Right renal pelvis (tissue), 4 donors: ENCODE measurements at regions not wholly inside any gene's neighbourhood (a gene's known extent, or its start where the extent isn't known, plus 50 kb on each side); places are given as distances from the start of the nearest gene placed in this dataset.
"Not testable (repeated sequence)": the region's sequence is repeated elsewhere in the genome, so short reads cannot be mapped to it uniquely, and the experiment has no call there.

ENCODE experiments used
- DNase-seq, 4 donors: peaks; one replicate each; pipeline ENCODE4 v3.0.0-alpha.2; 2013; ENCODE audit warnings: low read depth in 4 of 4, low spot score in 3 of 4, missing footprints in 1 of 4

DNA sequence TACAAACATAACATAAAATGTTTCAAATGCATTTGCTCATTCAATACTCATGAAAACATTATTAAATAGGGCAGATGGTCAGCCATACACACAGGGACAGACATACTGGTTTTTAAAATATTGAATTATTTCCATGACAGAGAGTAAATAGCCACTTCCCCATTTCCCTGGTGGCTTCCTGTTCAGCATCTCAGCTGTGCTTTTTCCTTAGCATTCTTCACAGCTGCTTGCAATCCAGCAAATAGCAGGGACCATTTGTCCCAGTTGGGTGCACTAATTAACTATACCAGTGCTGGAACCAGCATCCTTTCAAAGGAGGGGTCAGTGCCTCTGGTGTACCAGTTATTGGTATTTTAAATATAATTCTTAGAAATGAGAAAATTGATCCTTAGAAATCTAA is 964.7 kb downstream of the RAB28 start:
- no peak for DNase-seq

GRCh38 chr4:12507868-12508481 is 976.2 kb downstream of the RAB28 start:
- no peak for DNase-seq

- no peak for DNase-seq
Measured at GRCh38 chr4:12500409-12500808, 983.7 kb downstream of the RAB28 start.

GRCh38 chr4:12499693-12500092 is 984.4 kb downstream of the RAB28 start:
- no peak for DNase-seq

- DNase-seq = no peak
Measured at GRCh38 chr4:12495211-12495610, 988.9 kb downstream of the RAB28 start.

- no peak for DNase-seq
Measured at GRCh38 chr4:12492730-12493393, 991.3 kb downstream of the RAB28 start.

- no peak for DNase-seq
Measured at GRCh38 chr4:12488672-12489071, 995.5 kb downstream of the RAB28 start.

DNA sequence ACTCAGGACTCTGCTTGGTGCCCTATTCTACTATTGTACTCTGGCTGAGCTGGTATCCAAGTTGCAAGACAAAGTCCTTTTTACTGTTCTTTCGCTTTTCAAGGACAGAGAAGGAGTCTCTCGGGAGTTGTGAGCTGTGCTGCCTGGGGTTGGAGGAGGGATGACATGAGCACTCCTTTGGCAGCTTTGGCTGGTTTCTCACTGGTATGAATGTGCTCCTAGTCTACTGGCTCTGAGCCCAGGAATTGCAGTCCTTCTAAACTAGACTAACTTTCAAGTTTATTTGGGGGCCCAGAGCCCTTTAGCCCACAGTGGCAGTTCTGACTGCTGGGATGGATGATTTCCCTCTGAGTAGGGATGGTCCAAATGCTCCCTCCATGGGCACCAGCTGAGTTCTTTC is 997.1 kb downstream of the RAB28 start:
- no peak for DNase-seq

- DNase-seq = no peak
Measured at GRCh38 chr4:12472087-12472486, 1012.1 kb downstream of the RAB28 start.

DNA sequence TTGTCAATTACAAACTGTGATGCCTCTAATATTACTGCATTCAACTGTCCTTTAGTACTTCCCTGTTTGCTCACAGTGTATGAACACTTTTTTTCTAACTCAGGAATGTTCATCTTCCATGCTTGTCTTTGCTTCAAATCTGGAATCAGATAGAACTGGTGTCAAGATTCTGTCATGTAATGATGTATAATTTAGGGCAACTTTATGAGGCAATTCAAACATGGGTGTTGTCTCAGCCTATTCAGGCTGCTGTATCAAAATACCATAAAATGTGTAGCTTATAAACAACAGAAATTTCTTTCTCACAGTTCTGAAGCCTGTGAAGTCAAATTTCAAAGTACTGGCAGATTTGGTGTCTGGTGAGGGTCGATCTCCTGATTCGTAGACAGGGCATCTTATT is 1012.9 kb downstream of the RAB28 start:
- no peak for DNase-seq

- not testable (repeated sequence) for DNase-seq
Measured at GRCh38 chr4:12461576-12461975, 1022.6 kb downstream of the RAB28 start.

DNA sequence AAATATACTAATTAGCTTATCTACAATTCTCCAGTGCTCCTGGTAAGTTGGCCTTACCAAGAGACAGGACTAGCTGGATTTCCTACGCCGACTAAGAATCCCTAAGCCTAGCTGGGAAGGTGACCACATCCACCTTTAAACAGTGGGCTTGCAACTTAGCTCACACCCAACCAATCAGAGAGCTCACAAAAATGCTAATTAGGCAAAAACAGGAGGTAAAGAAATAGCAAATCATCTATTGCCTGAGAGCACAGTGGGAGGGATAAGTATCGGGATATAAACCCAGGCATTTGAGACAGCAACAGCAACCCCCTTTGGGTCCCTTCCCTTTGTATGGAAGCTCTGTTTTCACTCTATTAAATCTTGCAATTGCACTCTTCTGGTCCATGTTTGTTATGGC is 1025.0 kb downstream of the RAB28 start:
- DNase-seq = no peak

GRCh38 chr4:12458621-12459020 is 1025.5 kb downstream of the RAB28 start:
- no peak for DNase-seq

DNA sequence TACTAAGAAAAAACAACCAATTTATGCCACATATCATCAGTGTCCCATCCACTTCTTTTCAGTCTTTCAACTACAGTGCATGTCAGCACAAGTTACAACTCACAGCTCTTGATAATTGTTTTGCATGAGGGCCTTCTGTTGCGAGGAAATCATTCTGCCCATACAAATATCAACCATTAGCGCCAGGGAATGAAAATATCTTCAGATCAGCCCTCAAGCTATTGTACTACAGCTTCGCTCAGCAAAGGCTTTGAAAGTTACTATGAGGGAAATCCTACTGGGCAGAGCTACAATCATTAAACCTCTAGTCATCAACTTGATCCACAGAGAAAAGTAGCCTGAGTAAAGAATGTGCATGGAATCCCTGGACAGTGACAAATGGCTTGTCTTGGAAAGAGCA is 1023.6 kb upstream of the HS3ST1 start:
- DNase-seq = no peak

- DNase-seq = no peak
Measured at GRCh38 chr4:12447451-12447850, 1018.8 kb upstream of the HS3ST1 start.

DNA sequence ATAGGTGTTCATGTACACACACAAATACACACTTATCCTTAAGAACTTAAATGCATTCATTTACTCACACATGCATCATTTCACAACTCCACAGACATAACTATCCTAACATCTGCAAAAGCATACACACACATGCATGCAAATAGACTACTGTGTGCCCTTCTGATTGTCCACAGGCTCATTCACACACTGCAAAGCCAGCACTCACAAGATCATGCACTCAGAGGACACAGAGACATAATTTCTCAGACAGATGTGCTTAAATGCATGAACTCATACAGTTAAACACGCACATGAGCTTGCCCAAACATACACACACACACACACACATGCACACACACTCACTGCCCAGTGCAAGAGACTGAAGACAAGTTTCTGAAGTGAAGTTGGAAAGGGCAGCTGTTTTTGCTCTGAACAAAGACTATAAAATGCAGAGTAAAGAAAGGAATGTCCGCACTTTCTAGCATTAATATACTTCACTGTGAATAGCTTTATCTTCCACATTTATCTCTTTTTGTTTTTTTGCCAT is 1018.0 kb upstream of the HS3ST1 start:
- DNase-seq = no peak

DNA sequence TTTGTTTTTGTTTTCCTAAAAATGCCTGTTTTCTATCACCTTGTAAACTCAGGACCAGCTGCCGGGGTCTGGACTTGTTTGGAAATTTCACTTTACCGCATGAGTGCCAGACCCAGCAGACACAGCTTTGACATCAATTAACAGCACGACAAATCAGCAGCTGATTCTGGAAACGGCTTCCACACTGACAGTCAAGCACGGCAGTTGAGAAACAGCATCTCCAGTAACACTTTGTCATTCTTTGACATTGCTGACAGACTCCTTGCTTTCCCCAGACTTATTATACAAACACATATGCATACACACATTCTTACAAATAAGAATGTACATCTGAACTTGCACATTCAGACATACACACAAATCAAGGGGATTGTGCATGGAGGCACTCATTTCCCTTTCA is 1017.6 kb upstream of the HS3ST1 start:
- DNase-seq = no peak

DNA sequence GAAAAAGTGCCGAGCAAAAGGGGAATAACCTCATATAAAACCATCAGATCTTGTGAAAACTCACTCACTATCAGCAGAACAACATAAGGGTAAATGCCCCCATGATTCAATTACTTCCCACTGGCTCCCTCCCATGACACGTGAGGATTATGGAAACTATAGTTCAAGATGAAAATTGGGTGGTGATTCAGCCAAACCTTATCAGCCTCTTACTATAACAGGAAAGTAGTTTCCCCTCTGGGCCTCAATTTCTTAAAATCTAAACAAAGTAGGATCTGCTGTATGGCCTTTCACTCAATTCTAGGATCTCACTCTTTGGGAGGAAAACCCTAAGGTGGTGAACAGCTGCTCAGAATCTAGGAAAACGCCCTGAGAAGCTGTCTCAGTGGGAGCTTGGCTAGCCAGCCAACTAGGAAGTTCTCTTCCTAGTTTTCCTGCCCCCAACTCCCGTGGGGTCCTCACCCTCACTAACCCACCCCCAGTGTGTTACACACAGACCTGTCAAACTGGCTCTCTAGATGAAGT is 1017.1 kb upstream of the HS3ST1 start:
- no peak for DNase-seq

- DNase-seq = no peak
Measured at GRCh38 chr4:12439633-12440305, 1011.1 kb upstream of the HS3ST1 start.

DNA sequence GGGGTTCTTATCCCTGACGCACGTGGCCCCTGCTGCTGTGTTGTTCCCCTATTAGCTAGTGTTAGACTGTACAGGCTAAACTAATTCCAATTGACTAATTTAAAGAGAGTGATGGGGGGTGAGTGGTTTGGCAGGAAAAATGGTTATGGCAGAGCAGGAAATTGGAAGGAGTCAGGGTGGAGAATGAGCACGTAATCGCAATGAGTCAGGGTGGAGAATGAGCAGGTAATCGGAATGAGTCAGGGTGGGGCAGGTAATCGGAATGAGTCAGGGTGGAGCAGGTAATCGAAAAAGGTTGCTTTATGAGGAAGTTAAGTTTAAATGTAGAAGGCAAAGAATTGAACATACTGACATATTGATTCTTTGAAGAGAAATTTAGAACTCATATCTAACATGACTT is 1002.6 kb upstream of the HS3ST1 start:
- not testable (repeated sequence) for DNase-seq

- no peak for DNase-seq
Measured at GRCh38 chr4:12421364-12421763, 992.7 kb upstream of the HS3ST1 start.

DNA sequence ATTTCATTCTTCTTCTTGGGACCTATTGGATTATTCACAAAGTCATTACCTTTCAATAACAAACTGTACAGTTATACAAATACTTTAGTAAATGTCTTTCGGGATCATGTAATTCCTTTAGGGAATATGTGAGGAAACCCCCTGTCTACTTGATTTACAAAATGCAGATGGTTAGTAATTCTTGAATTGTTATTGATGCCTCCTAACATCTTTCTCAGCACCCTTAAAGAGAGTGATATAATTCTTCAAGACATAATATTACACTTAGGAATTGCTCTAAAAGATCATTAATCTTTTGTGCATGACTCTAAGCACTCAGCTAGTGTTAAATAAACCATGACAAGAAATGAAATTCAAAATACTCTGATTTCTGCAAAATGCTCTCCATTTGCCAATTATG is 988.1 kb upstream of the HS3ST1 start:
- no peak for DNase-seq
